Posterior cingulate gyrus (tissue), 11 donors: ENCODE measurements at regions not wholly inside any gene's neighbourhood (a gene's known extent, or its start where the extent isn't known, plus 50 kb on each side); places are given as distances from the start of the nearest gene placed in this dataset.
A peak's percentile ranks its signal among the peaks of the same experiment; 100 is the strongest.
"Not testable (repeated sequence)": the region's sequence is repeated elsewhere in the genome, so short reads cannot be mapped to it uniquely, and the experiment has no call there.

Experiments used
- DNase-seq, 10 donors: peaks; one replicate each; pipeline versions ENCODE4 v3.0.0 to v3.0.0-alpha.2; 2020 to 2021; ENCODE audit warnings: mixed read lengths in 3 of 10
- intact Hi-C: fragments of 100-400 bp; cut with DNase I; formaldehyde crosslinking; loops from one replicate; pipeline ENCODE4 v1.15.1; 2023

- intact Hi-C loops = no loop called here
- DNase-seq = no peak
Observed at GRCh38 chr6:25150031-25150430, 129.1 kb upstream of the CARMIL1 start.

- intact Hi-C loops = no loop called here
- DNase-seq = no peak
Observed at GRCh38 chr6:25150863-25151262, 128.3 kb upstream of the CARMIL1 start.

DNA sequence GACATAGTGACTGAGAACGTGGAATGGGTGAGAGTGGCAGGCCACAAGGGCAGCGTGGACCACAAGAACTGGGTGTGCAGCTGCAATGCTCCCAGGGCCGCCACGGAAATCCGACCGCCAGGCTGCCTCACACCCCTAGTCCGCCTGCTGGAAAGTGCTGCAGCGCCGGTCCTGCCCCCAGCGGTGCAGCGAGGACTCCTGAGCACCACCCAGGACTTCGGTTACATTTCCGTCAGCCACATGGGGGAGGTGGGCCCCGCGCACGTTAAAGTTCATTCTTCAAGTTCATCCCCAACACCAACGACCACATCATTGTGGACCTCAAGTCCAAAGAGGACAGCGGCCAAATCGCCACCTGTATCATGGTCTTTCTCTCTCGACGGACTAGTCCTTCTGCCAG, 126.1 kb upstream of the CARMIL1 start:
- intact Hi-C loops = no loop called here
- DNase-seq = peak in 2 of 10 donors; percentile 59 to 65

GRCh38 chr6:25154034-25154596, 125.1 kb upstream of the CARMIL1 start:
- intact Hi-C loops = no loop called here
- DNase-seq = no peak

- no peak for DNase-seq
- intact Hi-C loops = no loop called here
Observed at GRCh38 chr6:25155211-25155610, 124.0 kb upstream of the CARMIL1 start.

- intact Hi-C loops = no loop called here
- DNase-seq = no peak
Observed at GRCh38 chr6:25156123-25156522, 123.1 kb upstream of the CARMIL1 start.

GRCh38 chr6:25157183-25157582, 122.0 kb upstream of the CARMIL1 start:
- no peak for DNase-seq
- intact Hi-C loops = no loop called here

- intact Hi-C loops = no loop called here
- DNase-seq = no peak
Observed at GRCh38 chr6:25157842-25158241, 121.3 kb upstream of the CARMIL1 start.

DNA sequence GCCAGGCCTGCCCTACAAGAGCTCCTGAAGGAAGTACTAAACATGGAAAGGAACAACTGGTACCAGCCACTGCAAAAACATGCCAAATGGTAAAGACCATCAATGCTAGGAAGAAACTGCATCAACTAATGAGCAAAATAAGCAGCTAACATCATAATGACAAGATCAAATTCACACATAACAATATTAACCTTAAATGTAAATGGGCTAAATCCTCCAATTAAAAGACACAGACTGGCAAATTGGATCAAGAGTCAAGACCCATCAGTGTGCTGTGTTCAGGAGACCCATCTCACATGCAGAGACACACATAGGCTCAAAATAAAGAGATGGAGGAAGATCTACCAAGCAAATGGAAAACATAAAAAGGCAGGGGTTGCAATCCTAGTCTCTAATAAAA, 119.0 kb upstream of the CARMIL1 start:
- DNase-seq, intact Hi-C loops: not testable (repeated sequence)

DNA sequence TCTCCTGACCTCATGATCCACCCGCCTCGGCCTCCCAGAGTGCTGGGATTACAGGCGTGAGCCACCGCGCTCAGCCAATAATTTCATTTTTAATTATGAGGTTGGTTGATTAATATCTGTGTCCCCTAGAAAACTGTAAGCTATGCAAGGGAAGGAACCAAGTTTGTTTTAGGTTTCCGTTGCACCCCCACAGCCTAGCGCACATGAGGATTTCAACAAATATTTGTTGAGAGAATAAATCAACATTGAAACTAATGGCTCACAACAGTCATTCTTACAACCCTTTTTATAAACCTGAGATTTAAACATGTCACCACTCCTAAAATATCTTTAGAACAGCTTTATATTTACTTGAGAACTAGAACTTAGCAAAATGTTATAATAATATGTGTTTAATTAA, 114.0 kb upstream of the CARMIL1 start:
- DNase-seq = no peak
- intact Hi-C loops = no loop called here

DNA sequence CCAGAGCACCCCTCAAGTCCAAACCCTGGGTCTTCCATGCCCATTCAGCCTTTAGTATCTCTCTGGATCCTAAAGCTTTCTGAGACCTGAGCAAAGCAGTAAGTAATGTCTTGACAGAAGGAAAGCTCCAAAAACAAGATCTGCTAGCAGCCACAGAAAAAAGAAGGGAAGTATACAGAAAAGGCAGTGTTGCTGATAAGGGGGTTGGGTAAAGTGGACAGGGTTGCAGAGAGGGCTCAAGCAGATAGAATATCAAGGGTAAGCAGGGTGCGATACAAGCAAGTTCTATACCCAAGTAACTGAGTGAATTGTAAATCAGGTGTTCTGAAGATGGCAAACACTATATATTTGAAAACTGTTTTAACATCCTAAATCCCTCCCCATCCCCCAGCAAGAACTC, 113.4 kb upstream of the CARMIL1 start:
- intact Hi-C loops = no loop called here
- DNase-seq = no peak

DNA sequence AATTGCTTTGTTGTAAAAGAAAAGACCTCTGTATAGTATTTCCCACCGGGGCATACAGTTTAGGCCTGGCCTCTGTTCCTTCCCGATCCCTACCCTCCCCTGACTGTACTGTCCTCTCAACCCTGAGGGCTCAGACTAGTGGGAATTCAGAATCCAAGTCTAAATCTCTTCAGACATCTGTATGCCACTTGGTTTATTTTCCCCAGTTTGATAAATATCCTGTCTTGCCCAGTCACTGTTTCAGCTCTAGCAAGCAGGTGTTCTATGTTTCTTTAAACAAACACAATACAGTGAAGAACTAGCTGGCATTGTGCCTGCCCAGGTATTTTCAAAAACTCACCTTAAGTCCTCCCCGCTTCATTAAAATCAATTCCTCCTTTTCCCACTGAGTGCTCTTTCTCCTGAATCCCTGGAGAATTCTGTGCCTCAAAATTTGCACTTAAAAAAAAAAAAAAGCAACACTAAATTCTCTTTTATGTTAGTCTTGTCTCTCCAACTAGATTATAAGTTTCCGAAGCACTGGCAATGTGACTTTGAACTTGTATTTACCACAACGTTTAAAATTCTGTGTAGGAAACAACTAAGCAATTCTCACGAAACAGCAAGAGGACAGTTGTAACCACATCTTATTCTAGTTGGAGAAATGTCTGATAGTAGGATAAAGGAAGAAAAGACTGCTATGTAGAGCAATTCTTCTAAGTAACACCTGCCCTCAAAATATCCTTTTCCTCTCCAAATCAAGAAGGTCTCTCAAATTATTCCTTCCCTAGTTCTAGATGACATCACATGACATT, 112.0 kb upstream of the CARMIL1 start:
- intact Hi-C loops = no loop called here
- no peak for DNase-seq

DNA sequence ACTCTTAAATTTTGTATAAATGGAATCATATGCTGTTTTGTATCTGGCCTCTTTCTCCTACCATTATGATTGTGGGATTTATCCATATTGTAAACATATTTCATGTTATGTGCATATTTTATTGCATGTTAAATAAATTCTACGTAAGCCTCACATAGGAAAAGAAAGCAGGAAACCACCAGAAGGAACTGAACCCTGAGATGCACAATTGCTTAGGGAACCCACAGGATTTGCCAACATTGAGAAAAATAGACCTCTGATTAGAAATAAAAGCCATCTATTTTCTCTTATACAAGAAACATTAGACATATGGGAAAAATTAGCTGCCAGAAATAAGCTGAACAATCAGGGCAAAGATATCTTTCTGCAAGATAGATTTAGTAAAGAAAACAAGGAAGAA, 111.2 kb upstream of the CARMIL1 start:
- no peak for DNase-seq

DNA sequence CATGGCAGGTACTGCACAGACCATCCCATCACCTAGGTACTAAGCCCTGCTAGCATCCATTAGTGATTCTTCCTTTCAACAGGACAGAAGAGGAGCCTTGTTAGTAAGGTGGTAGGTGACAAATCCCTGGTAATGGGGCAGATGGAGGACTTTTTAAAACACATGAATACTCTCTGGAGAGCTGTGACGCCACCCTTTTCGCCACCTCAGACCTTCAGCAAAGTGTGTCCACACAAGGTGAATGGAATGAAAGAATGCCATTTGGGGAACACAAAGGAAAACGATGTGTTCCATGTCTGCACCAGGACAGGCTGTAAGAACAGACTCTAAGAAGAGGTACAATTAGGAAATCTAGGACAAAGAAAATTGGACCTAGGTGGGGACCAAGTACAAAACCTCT, 110.5 kb upstream of the CARMIL1 start:
- intact Hi-C loops = no loop called here

More for the DNA sequence above, 111.2 kb upstream of the CARMIL1 start:
- intact Hi-C loops = no loop called here

DNA sequence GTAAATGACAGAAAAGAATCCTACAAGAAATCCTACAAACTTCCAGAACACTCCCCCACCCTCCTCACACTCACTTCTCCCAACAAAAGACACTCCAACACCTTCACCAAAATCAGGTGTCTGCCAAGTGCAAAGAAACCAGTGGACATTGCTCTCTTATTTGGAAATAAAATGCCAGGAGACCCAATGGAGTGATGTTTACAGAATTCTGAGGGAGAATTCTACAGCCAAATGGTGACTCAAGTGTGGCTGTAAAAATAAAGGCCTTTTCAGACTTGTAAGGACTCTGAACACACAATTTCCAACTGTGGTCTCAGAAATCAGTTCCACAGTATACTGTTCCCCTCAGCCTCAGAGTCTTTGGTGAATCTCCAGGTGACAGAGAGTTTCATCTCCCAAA, 109.6 kb upstream of the CARMIL1 start:
- DNase-seq = no peak
- intact Hi-C loops = no loop called here

More for the DNA sequence above, 110.5 kb upstream of the CARMIL1 start:
- no peak for DNase-seq

DNA sequence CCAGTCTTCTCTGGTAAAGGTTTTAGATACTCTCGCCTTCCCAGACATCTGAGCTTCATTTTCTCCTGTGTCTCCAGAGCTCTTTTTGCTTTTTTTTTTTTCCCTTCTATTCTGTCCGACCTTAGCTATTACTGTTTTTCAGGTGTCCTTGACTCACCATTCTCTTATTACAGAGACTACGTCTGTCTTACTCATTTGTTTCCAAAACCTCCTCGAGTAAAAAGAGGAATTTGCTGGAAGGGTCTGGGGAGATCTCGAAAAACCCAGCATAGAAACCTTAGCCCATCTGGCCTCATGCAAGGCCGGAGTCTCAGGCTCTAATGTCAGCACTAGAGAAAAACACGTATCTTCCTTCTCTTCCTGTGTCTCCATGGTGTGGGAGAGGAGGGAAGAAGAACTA, 109.2 kb upstream of the CARMIL1 start:
- intact Hi-C loops = no loop called here
- no peak for DNase-seq

- DNase-seq = no peak
- intact Hi-C loops = no loop called here
Observed at GRCh38 chr6:25170640-25171039, 108.5 kb upstream of the CARMIL1 start.

DNA sequence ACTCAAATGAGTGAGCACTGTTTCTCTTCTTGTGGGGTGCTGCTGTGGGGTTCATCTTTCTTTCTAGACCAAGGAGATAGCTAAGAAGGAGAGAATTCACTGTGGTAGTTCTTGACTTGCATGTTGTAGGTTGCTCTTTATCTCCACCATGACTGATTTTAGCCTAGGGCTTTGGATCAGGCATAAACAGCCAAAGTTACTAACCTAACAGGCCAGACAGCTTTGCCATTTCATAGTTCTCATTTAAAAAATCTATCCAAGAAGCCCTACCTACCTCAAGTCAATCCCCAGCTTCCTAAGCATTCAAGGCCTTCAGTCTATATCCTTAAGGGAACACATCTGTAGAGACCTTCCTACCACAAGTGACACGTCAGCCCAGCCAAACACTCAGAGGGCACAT, 107.9 kb upstream of the CARMIL1 start:
- intact Hi-C loops = no loop called here
- no peak for DNase-seq

GRCh38 chr6:25172819-25173218, 106.4 kb upstream of the CARMIL1 start:
- DNase-seq = no peak
- intact Hi-C loops = no loop called here

GRCh38 chr6:25173246-25173645, 105.9 kb upstream of the CARMIL1 start:
- intact Hi-C loops = no loop called here
- DNase-seq = no peak

DNA sequence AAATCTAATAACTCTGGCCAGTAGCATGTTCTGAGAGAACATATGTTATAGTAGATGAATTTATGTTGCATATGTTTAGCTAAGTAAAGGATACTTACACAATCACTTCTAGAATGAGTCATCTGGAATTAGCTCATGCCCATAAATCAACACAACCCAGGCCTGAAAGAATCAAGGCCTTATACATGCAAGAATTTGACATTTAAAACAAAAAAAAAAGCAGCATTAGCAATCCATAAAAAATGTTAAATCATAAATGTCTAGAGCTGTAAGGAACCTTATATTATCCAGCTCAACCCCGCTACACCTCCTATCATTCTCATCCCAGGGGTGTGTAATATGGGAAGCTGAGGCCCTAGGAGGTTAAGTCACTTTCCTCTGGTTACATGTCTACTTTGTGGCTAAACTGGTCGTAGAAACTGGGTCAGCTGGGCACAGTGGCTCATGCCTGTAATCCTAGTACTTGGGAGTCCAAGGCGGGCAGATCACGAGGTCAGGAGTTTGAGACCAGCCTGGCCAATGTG, 105.2 kb upstream of the CARMIL1 start:
- intact Hi-C loops = no loop called here
- DNase-seq = no peak

DNA sequence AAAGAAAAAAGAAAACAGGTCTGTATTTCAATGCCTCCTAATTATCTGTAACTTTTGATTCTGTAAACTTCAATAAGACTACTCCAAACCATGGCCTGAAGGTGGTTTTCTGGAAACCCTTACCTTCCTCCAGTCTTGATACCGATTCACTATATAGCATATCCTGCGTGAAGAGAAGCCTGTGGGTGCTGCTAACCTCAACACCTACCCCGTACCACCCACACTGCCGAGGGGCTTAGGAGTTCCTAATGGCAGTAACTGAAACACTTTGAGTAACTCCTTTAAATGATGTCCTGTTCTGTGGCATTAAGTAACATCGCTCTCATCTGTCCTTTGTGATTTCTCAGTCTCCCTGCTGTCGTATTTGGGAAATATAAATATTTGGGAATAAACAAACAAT, 104.5 kb upstream of the CARMIL1 start:
- no peak for DNase-seq
- intact Hi-C loops = no loop called here
